Nephron (organoid): ENCODE measurements at regions not wholly inside any gene's neighbourhood (a gene's known extent, or its start where the extent isn't known, plus 50 kb on each side); places are given as distances from the start of the nearest gene placed in this dataset.

Experiments
- H3K27ac Mint-ChIP-seq, 3 experiments: 2 replicates each; pipeline ENCODE4 v1.8.0; 2020; ENCODE audit warnings: mixed read lengths in 3 of 3, mild to moderate bottlenecking in 2 of 3, moderate library complexity in 1 of 3
- H3K27me3 Mint-ChIP-seq: 2 replicates; pipeline ENCODE4 v1.8.0; 2021; ENCODE audit warnings: low read depth, mild to moderate bottlenecking, moderate library complexity, mixed read lengths
- H3K36me3 Mint-ChIP-seq: 2 replicates; pipeline ENCODE4 v1.8.0; 2020; ENCODE audit warnings: low read depth, mixed read lengths
- H3K4me1 Mint-ChIP-seq: 2 replicates; pipeline ENCODE4 v1.8.0; 2020; ENCODE audit warnings: mixed read lengths
- H3K4me3 Mint-ChIP-seq, 3 experiments: 2 replicates each; pipeline ENCODE4 v1.8.0; 2020; ENCODE audit warnings: mild to moderate bottlenecking in 3 of 3, mixed read lengths in 3 of 3, moderate library complexity in 2 of 3
- H3K9me3 Mint-ChIP-seq: 2 replicates; pipeline ENCODE4 v1.8.0; 2020; ENCODE audit warnings: mixed read lengths
- TF ChIP-seq, protein P1 (sequence below), 3 experiments: fragments of 200-600 bp; sonication (generic); IDR thresholded peaks; one replicate each; pipeline ENCODE4 v1.5.0; 2021; ENCODE audit warnings: antibody characterized with exemption in 3 of 3; ENCODE audit not compliant: unreplicated experiment in 3 of 3

DNA sequence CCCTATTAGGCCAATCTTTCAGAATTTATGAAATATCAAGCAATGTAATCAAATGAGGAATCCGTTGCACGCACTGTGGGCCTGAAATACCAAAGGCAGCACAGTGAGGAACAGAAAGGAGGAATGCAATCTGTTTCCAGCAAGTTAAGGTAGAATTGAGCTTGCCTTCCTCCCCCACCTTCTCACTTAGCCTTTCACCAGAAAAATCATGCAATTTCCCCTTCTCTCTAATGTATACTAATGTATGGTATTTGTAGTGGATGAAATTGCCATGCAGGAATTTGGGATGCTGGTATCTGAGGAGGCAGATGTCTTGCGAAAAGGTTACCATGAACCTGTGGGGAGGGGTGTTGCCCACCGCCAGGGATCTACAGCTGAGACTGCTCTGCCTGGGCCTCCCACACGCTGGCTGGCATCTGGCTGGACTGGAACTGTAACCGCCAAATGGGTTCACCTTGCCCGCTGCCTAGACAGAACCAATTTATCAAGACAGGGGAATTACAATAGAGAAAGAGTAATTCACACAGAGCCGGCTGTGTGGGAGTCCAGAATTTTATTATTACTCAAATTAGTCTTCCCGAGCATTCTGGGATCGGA lies 222.4 kb upstream of the MYLIP start:
- Mint-ChIP-seq H3K4me3 (peak overlapping the region in 1 of 3 experiments; percentile 46), H3K36me3 (no peaks in the 10 kb centered on the region), H3K9me3 (no peaks in the 10 kb centered on the region), H3K27ac (peak overlapping the region; percentile 42 to 89 (median 61)), H3K4me1 (peaks cover 24% of the 10 kb centered on the region), H3K27me3 (peaks cover 4% of the 10 kb centered on the region)
- TF ChIP-seq, protein P1, sequence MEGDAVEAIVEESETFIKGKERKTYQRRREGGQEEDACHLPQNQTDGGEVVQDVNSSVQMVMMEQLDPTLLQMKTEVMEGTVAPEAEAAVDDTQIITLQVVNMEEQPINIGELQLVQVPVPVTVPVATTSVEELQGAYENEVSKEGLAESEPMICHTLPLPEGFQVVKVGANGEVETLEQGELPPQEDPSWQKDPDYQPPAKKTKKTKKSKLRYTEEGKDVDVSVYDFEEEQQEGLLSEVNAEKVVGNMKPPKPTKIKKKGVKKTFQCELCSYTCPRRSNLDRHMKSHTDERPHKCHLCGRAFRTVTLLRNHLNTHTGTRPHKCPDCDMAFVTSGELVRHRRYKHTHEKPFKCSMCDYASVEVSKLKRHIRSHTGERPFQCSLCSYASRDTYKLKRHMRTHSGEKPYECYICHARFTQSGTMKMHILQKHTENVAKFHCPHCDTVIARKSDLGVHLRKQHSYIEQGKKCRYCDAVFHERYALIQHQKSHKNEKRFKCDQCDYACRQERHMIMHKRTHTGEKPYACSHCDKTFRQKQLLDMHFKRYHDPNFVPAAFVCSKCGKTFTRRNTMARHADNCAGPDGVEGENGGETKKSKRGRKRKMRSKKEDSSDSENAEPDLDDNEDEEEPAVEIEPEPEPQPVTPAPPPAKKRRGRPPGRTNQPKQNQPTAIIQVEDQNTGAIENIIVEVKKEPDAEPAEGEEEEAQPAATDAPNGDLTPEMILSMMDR (IDR thresholded peaks at IDR 0.05; ENCODE audit: unreplicated experiment in 3 of 3): no peak

DNA sequence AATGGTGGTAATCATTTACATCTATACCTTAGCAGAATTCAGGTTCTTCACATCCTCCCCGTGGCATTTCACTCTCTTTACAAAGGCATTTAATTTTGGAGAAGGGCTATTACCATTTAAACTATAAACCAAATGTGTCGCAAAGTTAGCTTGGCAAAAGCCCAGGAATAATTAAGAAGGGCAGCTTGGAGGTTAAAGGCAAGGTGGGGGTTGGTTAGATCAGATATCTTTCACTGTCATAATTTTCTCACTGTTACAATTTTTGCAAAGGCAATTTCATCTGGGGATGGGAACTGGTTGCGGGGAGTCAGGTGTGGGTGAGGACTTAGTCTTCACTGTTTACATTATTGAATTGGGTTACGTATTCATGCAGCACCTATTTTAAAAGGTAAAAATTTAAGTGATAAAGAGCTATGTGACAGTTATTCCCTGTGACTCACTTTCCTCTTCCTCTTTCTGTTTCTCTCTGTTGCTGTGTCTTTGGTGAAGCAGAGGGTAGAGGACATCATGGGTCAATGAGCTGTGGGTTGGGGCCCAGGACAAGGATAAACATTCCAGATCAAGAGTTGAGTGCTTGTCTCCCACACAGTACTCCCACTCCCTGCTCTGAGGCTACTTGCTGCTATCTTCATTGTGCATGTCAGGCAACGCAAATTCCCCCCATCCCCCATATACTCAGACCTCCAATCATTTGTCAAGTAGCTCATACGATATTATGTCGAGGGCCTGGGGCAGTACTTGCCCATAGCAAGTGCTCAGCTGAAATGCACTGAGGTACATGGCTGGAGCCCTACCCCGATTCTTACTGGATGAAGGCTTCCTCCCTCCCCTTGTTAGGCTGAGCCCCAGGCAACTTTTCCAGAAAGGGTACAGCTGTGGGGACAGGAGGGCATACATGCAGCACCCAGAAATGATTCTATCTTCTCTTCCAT lies 223.1 kb upstream of the MYLIP start:
- Mint-ChIP-seq H3K27ac (peak overlapping the region; percentile 42 to 89 (median 61)), H3K27me3 (peaks cover 5% of the 10 kb centered on the region), H3K36me3 (no peaks in the 10 kb centered on the region), H3K4me3 (peak overlapping the region in 1 of 3 experiments; percentile 8), H3K9me3 (peaks cover 4% of the 10 kb centered on the region), H3K4me1 (peaks cover 21% of the 10 kb centered on the region)
- TF ChIP-seq, protein P1 (IDR thresholded peaks at IDR 0.05; ENCODE audit: unreplicated experiment in 3 of 3): no peak

DNA sequence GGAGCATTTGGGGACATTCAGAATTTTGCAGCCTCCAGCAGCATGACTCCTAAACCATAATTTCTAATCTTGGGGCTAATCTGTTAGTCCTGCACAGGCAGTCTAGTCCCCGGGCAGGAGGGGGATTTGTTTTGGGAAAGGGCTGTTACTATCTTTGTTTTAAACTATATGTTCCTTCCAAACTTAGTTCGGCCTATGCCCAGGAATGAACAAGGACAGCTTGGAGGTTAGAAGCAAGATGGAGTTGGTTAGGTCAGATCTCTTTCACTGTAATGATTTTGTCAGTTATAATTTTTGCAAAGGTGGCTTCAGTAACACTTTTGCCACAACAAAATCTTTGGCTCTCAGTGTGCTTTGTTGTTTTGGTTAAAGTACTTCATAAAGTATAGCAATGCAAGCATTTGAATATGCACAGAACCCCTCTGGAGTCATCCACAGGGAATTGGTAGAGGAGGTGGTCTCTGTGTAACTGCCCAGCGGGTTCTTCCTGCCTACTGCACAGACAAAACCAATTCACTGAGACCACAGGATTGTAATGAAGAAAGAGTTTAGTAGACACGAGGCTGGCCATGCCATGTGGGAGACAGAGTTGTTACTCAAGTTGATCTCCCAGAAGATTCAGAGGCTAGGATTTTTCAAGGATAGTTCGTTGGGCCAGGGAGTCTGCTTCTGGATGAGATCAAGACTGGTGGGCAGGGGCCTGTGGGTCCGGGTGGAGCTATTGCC lies 224.1 kb upstream of the MYLIP start:
- H3K9me3 Mint-ChIP-seq: peaks cover 4% of the 10 kb centered on the region
- H3K4me3 Mint-ChIP-seq: no peak overlapping the region
- H3K36me3 Mint-ChIP-seq: no peaks in the 10 kb centered on the region
- H3K27me3 Mint-ChIP-seq: peaks cover 8% of the 10 kb centered on the region
- TF ChIP-seq, protein P1 (IDR thresholded peaks at IDR 0.05; ENCODE audit: unreplicated experiment in 3 of 3): no peak
- H3K27ac Mint-ChIP-seq: peak overlapping the region; percentile 42 to 89 (median 61)
- peaks cover 21% of the 10 kb centered on the region for H3K4me1 Mint-ChIP-seq

DNA sequence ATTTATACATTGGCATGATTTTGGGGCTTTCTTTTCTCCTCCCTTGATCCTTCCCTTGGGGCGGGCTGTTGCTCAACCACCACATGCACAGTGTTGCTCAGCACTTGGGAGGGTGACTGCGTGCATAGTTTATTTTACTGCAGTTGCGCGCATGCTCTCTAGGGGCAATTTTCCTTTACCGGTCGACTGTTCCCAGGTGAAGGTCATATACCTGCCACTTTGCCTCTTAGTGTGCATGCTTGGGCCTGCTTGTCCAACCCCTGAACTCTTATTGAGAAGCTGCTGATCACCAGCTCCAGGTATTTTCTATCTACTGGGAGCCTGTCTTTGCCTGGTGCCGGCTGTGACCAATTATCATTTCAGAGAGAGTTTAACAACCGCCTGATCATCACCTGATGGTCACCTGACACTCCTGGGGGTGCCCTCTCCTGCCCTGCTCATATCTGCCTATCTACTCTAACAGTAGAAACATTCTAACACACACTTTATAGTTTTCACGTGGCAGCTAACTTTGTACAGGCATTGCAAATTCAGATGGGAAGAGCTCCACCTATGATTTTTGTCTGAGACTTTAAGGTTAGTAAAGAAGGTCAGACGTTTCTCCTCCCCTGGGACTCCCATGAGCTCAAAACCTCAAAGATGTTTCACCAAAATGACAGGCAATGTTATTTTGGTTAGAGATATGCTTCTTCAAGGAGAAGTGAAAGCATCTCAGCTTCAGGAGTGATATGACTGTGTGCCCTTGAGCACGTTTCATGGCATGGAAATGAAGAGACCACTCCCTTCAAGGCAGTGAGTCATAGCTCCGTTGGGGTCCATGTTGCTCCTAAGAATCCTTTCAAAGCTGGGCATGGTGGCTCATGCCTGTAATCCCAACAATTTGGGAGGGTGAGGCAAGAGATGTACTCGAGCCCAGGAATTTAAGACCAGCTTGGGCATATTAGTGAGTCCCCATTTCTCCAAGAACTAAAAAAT lies 227.5 kb upstream of the MYLIP start:
- no peaks in the 10 kb centered on the region for H3K36me3 Mint-ChIP-seq
- peak overlapping the region in 1 of 3 experiments; percentile 64 for H3K27ac Mint-ChIP-seq
- H3K9me3 Mint-ChIP-seq: peaks cover 4% of the 10 kb centered on the region
- no peak overlapping the region for H3K4me3 Mint-ChIP-seq
- TF ChIP-seq, protein P1 (IDR thresholded peaks at IDR 0.05; ENCODE audit: unreplicated experiment in 3 of 3): no peak
- peaks cover 29% of the 10 kb centered on the region for H3K4me1 Mint-ChIP-seq
- H3K27me3 Mint-ChIP-seq: peaks cover 4% of the 10 kb centered on the region

DNA sequence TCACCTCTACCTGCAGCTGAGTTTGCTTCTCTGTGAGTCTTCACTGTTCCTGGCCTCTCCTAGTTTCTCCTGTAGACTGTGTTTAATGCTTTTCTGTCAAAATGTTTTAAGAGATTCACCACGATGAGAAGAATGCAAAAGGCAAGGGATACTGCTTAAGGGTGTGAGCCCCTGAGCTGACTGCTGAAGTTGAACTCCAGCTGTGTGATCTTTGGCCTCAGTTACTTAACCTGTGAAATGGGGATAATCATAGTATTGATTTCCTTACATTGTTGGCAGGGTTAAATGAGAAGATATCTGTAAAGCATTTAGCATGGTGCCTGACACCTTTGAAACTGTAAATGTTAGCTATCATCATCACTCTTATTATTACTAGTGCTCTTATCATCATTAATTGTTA lies 230.2 kb upstream of the MYLIP start:
- H3K27me3 Mint-ChIP-seq: peaks cover 4% of the 10 kb centered on the region
- no peaks in the 10 kb centered on the region for H3K36me3 Mint-ChIP-seq
- TF ChIP-seq, protein P1 (IDR thresholded peaks at IDR 0.05; ENCODE audit: unreplicated experiment in 3 of 3): no peak
- H3K9me3 Mint-ChIP-seq: peaks cover 4% of the 10 kb centered on the region
- no peak overlapping the region for H3K27ac Mint-ChIP-seq
- no peak overlapping the region for H3K4me3 Mint-ChIP-seq
- peaks cover 14% of the 10 kb centered on the region for H3K4me1 Mint-ChIP-seq
